HG03442 (cell line): ENCODE measurements at regions not wholly inside any gene's neighbourhood (a gene's known extent, or its start where the extent isn't known, plus 50 kb on each side); places are given as distances from the start of the nearest gene placed in this dataset.

Source experiments
- ATAC-seq: cut with Tn5 transposase; IDR thresholded peaks from one replicate; pipeline ENCODE4 v1.9.1; 2021; ENCODE audit warnings: mild to moderate bottlenecking, moderate library complexity; ENCODE audit not compliant: unreplicated experiment

GRCh38 chr22:46064966-46065666, 85.2 kb upstream of the PPARA start:
- no peak for ATAC-seq

- no peak for ATAC-seq
These were observed 84.5 kb upstream of the PPARA start for GRCh38 chr22:46065691-46066454.

GRCh38 chr22:46066691-46067090, 83.6 kb upstream of the PPARA start:
- ATAC-seq, result no peak

- ATAC-seq, result no peak
These were observed 82.9 kb upstream of the PPARA start for GRCh38 chr22:46067159-46068111.

GRCh38 chr22:46068181-46068592, 82.1 kb upstream of the PPARA start:
- no peak for ATAC-seq

GRCh38 chr22:46068593-46069491, 81.5 kb upstream of the PPARA start:
- no peak for ATAC-seq

- no peak for ATAC-seq
These were observed 80.7 kb upstream of the PPARA start for GRCh38 chr22:46069521-46070214.

- no peak for ATAC-seq
These were observed 80.0 kb upstream of the PPARA start for GRCh38 chr22:46070215-46070802.

- ATAC-seq, result no peak
These were observed 79.4 kb upstream of the PPARA start for GRCh38 chr22:46070803-46071450.

- ATAC-seq, result no peak
These were observed 78.7 kb upstream of the PPARA start for GRCh38 chr22:46071451-46072109.

GRCh38 chr22:46072110-46072881, 78.0 kb upstream of the PPARA start:
- ATAC-seq, result no peak

GRCh38 chr22:46072981-46073682, 77.2 kb upstream of the PPARA start:
- ATAC-seq, result no peak

- ATAC-seq, result no peak
These were observed 76.4 kb upstream of the PPARA start for GRCh38 chr22:46073683-46074504.

GRCh38 chr22:46074771-46075551, 75.4 kb upstream of the PPARA start:
- ATAC-seq, result no peak
